ENCODE measurements at regions not wholly inside any gene's neighbourhood (a gene's known extent, or its start where the extent isn't known, plus 50 kb on each side); places are given as distances from the start of the nearest gene placed in this dataset.

GRCh38 chr17:72370819-72371218 lies 250.0 kb downstream of the SOX9 start:
- no peaks in the 10 kb centered on the region for H3K79me2 ChIP-seq (ENCODE audit: low read length)
- no peak overlapping the region for H3K27ac ChIP-seq (ENCODE audit: low read length)
- DNase-seq: no peak
- H3K4me1 ChIP-seq (ENCODE audit: low read length): no peaks in the 10 kb centered on the region
- H3K36me3 ChIP-seq (replicated peaks; ENCODE audit: insufficient read depth, low read length): no peaks in the 10 kb centered on the region
- H4K20me1 ChIP-seq (ENCODE audit: insufficient read depth, low read length): no peaks in the 10 kb centered on the region
- H3K9ac ChIP-seq (ENCODE audit: low read length): no peak overlapping the region
- H2AFZ ChIP-seq (ENCODE audit: low read length): no peak overlapping the region
- H3K4me2 ChIP-seq (ENCODE audit: low read depth, low read length): no peak overlapping the region
- H3K9me2 ChIP-seq (replicated peaks; ENCODE audit: insufficient read depth, low read length): no peaks in the 10 kb centered on the region
- no peak for TF ChIP-seq EZH2phosphoT487 (IDR thresholded peaks at IDR 0.05; ENCODE audit: low read length)
- TF ChIP-seq CTCF (IDR thresholded peaks at IDR 0.05; ENCODE audit: low read length): no peak
- no peak for TF ChIP-seq EZH2 (optimal IDR thresholded peaks at IDR 0.05; ENCODE audit: low read depth, low read length)
- H3K9me3 ChIP-seq (replicated peaks; ENCODE audit: insufficient read depth, low read length): no peaks in the 10 kb centered on the region
- no peaks in the 10 kb centered on the region for H3K27me3 ChIP-seq (replicated peaks; ENCODE audit: insufficient read depth, low read length)
- H3F3A ChIP-seq (ENCODE audit: insufficient read depth, low read length): no peaks in the 10 kb centered on the region
- no peak overlapping the region for H3K4me3 ChIP-seq (ENCODE audit: low read length)

DNA sequence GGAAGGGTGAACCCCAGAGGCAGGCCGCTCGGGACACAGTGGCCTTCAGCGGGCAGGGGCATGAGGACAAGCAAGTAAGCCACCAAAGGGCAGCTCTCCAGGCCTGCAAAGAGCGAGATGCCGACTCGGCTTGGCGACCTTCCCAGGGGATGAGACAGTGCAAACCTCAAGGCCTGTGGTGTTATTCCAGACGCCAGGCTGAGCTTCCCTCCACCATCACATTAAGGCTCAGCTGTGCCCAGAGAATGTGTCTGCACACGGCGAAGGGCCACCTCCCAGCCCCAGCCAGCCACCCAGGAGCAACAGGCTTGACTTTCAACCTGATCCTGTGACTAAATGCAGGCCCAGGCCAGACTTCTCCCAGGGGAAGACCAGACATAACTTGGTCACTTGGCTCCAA lies 251.4 kb downstream of the SOX9 start:
- no peaks in the 10 kb centered on the region for H3K4me1 ChIP-seq (ENCODE audit: low read length)

GRCh38 chr17:72373910-72374741 lies 253.3 kb downstream of the SOX9 start:
- Histone ChIP-seq H3K79me2 (ENCODE audit: low read length) (no peaks in the 10 kb centered on the region), H3F3A (ENCODE audit: insufficient read depth, low read length) (no peaks in the 10 kb centered on the region), H2AFZ (ENCODE audit: low read length) (no peak overlapping the region), H3K36me3 (replicated peaks; ENCODE audit: insufficient read depth, low read length) (no peaks in the 10 kb centered on the region), H3K27me3 (replicated peaks; ENCODE audit: insufficient read depth, low read length) (no peaks in the 10 kb centered on the region), H3K9me2 (replicated peaks; ENCODE audit: insufficient read depth, low read length) (no peaks in the 10 kb centered on the region), H3K9ac (ENCODE audit: low read length) (no peak overlapping the region), H3K27ac (ENCODE audit: low read length) (no peak overlapping the region), H3K4me2 (ENCODE audit: low read depth, low read length) (no peak overlapping the region), H3K4me1 (ENCODE audit: low read length) (no peaks in the 10 kb centered on the region), H3K4me3 (ENCODE audit: low read length) (no peak overlapping the region), H3K9me3 (replicated peaks; ENCODE audit: insufficient read depth, low read length) (no peaks in the 10 kb centered on the region), H4K20me1 (ENCODE audit: insufficient read depth, low read length) (no peaks in the 10 kb centered on the region)
- DNase-seq: no peak
- TF ChIP-seq CTCF (IDR thresholded peaks at IDR 0.05; ENCODE audit: low read length) (no peak), EZH2phosphoT487 (IDR thresholded peaks at IDR 0.05; ENCODE audit: low read length) (no peak), EZH2 (optimal IDR thresholded peaks at IDR 0.05; ENCODE audit: low read depth, low read length) (no peak)

More for the DNA sequence above, 251.4 kb downstream of the SOX9 start:
- Histone ChIP-seq H3F3A (ENCODE audit: insufficient read depth, low read length) (no peaks in the 10 kb centered on the region), H3K79me2 (ENCODE audit: low read length) (no peaks in the 10 kb centered on the region), H3K36me3 (replicated peaks; ENCODE audit: insufficient read depth, low read length) (no peaks in the 10 kb centered on the region), H3K4me2 (ENCODE audit: low read depth, low read length) (no peak overlapping the region), H3K9me2 (replicated peaks; ENCODE audit: insufficient read depth, low read length) (no peaks in the 10 kb centered on the region), H3K27me3 (replicated peaks; ENCODE audit: insufficient read depth, low read length) (no peaks in the 10 kb centered on the region), H3K9me3 (replicated peaks; ENCODE audit: insufficient read depth, low read length) (no peaks in the 10 kb centered on the region), H4K20me1 (ENCODE audit: insufficient read depth, low read length) (no peaks in the 10 kb centered on the region), H3K4me3 (ENCODE audit: low read length) (no peak overlapping the region), H3K9ac (ENCODE audit: low read length) (no peak overlapping the region), H2AFZ (ENCODE audit: low read length) (no peak overlapping the region), H3K27ac (ENCODE audit: low read length) (no peak overlapping the region)
- DNase-seq: no peak
- no peak for TF ChIP-seq EZH2phosphoT487 (IDR thresholded peaks at IDR 0.05; ENCODE audit: low read length)
- no peak for TF ChIP-seq EZH2 (optimal IDR thresholded peaks at IDR 0.05; ENCODE audit: low read depth, low read length)
- no peak for TF ChIP-seq CTCF (IDR thresholded peaks at IDR 0.05; ENCODE audit: low read length)
